Thyroid gland (tissue), 4 donors: ENCODE measurements at regions not wholly inside any gene's neighbourhood (a gene's known extent, or its start where the extent isn't known, plus 50 kb on each side); places are given as distances from the start of the nearest gene placed in this dataset.

ENCODE experiments used
- CTCF ChIP-seq, 6 experiments: fragments of 200-600 bp in 3 of 6; fragments of 450-650 bp in 3 of 6; sonication (generic) in 3 of 6; IDR thresholded peaks; one replicate each; pipeline ENCODE4 v1.5.1; 2016 to 2019; ENCODE audit warnings: antibody characterized with exemption in 6 of 6, mild to moderate bottlenecking in 2 of 6, inconsistent platforms in 1 of 6, moderate library complexity in 1 of 6
- POLR2A ChIP-seq, 2 donors: fragments of 450-650 bp; IDR thresholded peaks; one replicate each; pipeline ENCODE4 v1.6.1; 2017; ENCODE audit warnings: antibody characterized with exemption in 2 of 2, mild to moderate bottlenecking in 2 of 2, moderate library complexity in 1 of 2

- no peak for TF ChIP-seq CTCF (IDR thresholded peaks at IDR 0.05)
- no peak for TF ChIP-seq POLR2A (IDR thresholded peaks at IDR 0.05)
Measured at GRCh38 chr12:19954163-19954562, 414.2 kb upstream of the PDE3A start.
